ENCODE measurements at regions not wholly inside any gene's neighbourhood (a gene's known extent, or its start where the extent isn't known, plus 50 kb on each side); places are given as distances from the start of the nearest gene placed in this dataset.
"Not testable (repeated sequence)": the region's sequence is repeated elsewhere in the genome, so short reads cannot be mapped to it uniquely, and the experiment has no call there.

DNA sequence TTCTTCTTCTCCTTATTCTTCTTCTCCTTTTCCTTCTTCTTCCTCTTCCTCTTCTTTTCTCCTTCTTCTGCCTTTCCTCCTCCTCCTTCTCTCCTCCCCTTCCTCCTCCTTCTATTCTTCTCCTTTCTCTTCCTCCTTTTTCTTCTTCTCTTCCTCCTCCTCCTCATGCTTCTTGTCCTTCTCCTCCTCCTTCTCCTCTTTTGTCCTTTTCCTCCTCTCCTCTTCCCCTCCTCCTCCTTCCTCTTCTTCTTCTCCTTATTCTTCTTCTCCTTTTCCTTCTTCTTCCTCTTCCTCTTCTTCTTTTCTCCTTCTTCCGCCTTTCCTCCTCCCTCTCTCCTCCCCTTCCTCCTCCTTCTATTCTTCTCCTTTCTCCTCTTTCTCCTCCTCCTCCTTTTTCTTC, 1258.2 kb downstream of the TYW1 start:
- DNase-seq: not testable (repeated sequence)

DNA sequence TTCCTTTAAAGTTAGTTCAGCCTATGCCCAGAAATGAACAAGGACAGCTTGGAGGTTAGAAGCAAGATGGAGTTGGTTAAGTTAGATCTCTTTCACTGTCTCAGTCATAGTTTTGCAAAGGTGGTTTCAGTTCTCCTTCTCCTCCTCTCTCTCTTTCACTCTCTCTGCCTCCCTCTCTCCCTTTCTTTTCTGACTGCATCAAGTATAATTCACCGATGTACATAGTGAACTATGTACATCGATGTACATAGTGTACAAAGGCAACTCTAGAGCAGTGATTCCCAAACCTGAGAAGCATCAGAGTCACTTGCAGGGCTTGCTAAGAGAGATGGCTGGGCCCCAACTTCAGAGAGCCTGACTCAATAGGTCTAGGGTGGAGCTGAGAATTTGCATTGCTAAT, 1259.7 kb downstream of the TYW1 start:
- DNase-seq: no peak

- DNase-seq: no peak
Observed at GRCh38 chr7:68258609-68259008, 1262.0 kb downstream of the TYW1 start.

- DNase-seq: no peak
Observed at GRCh38 chr7:68265258-68265657, 1268.6 kb downstream of the TYW1 start.

GRCh38 chr7:68266004-68266579, 1269.5 kb downstream of the TYW1 start:
- no peak for DNase-seq

DNA sequence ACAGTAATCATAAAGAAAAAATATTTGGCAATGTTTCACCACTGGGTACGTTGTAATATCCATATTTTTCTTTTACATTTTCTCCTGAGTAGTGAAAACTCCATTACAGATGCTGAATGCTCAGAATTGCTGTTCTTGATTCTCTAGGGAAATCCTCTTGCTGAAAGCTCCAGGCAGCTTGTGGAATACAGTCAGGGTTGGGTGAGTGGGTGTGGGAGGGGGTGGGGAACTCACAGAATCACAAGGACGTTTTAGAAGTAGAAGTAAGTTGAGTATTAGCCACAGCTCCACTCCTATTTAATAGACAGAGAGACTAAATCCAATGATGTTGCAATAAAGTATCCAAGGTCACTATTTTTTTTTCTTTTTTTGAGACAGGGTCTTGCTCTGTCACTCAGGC, 1270.9 kb downstream of the TYW1 start:
- DNase-seq: no peak

DNA sequence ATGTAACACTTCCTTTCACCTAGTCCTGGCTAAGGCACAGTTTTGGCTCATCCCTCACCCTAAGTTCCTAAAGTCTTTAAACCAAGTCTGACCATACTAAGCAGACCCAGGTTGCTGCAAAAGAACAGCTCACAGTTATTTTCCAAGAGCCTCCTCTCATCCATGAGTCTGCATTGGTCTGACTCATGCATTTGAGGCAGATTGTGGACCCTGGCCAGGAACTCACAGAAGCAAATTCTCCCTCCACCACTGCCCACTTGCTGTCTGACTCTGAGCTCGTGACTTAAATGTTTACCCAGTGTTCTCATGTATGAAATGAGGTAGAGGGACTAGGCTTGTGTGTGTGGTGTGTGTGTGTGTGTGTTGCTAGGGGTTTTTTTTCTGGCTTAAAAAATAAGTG, 1272.8 kb downstream of the TYW1 start:
- no peak for DNase-seq

DNA sequence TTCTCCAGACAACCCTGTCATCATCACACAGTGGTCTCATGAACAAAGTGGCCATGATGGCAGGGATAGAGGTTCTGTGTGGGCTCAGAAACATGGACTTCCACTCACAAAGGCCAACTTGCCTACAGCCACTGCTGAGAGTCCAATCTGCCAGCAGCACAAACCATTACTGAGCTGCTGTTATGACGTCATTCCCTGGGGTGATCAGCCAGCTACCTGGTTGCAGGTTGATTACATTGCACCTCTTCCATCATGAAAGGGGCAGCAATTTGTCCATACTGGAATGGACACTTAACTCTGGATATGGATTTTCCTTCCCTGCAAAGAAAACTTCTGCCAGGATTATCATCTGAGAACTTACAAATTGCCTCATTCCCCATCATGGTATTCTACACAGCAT, 1275.9 kb downstream of the TYW1 start:
- no peak for DNase-seq

DNA sequence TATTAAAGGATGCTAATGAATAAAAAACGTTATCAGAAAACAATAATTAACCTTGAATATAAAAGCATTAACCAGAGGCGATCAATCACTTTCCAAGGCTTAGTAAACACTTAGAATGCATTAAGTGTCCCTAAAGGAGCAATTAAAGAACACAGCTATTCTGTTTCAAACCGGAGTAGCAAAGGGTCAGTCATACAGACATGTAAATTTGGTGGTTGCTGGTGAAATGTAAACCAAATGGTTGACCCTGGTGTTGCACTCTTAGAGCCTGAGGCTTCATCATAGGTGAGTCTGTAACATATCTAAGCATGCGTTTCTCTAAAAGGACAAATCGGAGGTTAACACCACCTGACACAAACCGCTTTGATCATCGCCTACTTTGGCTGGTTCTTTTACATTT, 1280.1 kb downstream of the TYW1 start:
- DNase-seq: no peak

DNA sequence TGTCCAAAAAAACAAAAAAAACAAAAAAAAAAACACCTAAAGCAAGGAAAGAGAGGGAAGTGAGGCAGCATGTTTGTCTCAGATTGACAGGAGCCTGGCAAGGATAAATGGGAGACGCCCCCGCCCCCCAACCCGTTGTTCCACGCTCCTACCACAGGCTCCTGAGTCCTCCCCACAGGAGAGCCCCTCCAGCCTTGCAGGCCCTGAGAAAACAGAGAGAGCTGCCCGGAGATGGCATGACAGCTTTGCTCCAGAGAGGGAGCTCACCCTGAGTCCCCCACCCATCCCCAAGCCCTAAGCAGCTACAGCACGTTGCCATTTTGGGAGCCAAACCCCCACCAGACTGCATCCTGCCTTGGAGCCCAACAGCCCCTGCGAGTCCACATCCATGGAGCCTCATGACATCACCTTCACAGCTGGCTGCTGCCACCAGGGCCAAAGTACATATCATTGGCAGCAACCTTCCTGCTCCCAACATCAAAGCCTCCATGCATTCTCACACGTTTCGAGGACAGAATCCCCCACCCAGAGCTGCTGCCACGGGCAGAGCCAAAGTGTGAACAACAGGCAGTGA, 1283.3 kb downstream of the TYW1 start:
- no peak for DNase-seq

- no peak for DNase-seq
Observed at GRCh38 chr7:68280931-68281330, 1284.3 kb downstream of the TYW1 start.

GRCh38 chr7:68288144-68288593, 1291.5 kb downstream of the TYW1 start:
- DNase-seq: no peak

GRCh38 chr7:68291710-68292109, 1295.1 kb downstream of the TYW1 start:
- no peak for DNase-seq

GRCh38 chr7:68295386-68295785, 1298.8 kb downstream of the TYW1 start:
- no peak for DNase-seq

DNA sequence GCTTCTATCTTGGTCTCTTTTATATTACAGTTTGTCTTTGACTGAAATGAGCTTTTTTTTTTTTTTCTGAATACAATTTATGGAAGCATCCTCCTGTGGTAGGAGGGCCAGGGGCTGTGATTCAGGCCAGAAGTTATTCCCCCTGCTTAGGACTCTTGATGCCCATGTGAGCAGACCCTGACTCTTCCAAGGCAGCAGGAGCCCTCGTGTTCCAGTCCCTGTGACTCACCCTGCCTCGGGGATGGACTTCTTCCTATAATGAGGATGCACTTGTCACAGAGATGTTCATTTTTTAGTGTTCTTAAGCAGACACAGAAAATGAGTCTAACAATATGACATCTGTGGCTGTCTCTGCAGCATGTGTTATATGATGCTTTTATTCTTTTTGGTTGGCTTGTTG, 1293.7 kb upstream of the AUTS2 start:
- DNase-seq: no peak

GRCh38 chr7:68306692-68307107, 1291.6 kb upstream of the AUTS2 start:
- DNase-seq: no peak

DNA sequence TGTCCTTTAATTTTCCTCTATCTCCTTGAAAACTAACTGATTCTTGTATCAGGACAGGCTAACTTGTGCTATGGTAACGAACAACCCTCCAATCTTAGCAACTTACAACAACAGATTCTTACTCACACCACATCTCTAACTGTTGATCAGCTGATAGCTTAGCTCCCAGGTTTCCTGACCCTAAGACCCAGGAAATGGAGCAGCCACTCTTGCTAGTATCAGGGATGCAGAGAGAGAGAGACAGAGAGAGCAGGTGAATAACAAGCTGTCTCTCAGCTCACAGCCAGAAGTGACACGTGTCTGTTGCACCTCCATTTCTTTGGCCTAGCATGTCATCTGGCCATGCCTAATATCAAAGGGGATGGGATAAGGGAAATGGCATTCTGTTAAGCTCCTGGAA, 1289.0 kb upstream of the AUTS2 start:
- no peak for DNase-seq

- no peak for DNase-seq
Observed at GRCh38 chr7:68309806-68310205, 1288.5 kb upstream of the AUTS2 start.

DNA sequence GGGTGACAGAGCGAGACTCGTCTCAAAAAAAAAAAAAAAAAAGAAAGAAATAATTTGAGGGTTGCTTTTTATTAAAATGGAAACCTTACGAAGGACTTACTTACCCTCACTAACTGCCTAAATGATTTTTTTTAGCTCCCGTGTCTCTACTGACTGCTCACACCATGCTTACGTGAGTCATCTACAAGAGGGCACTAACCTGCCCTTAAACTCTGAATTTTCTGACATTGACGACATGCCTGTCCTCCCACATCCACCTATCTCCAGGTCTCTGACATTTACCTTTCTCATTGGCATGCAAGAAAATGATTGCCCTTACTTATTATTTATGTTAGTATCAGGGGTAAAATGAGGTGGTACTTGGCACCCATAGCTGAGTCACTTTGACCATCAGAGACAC, 1286.3 kb upstream of the AUTS2 start:
- no peak for DNase-seq

- DNase-seq: no peak
Observed at GRCh38 chr7:68313806-68314205, 1284.5 kb upstream of the AUTS2 start.

DNA sequence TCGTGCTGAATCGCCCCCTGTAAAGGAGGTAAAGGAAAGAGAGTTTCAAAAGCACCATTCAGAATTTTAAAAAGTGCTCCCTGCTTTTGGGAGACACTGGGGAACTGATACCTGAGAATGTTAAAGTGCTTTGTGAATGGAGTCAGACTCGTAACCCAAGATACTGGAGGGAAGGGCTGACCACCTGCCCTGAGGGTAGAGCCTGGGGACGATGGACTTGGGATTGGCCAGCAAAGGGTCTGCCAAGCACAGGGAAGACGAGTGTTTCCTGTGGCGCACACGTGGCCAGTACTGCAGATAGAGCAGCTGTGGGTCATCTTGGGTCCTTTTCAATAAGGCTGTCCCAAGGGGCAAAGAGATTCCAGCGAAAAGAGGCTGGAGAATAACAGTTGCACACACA, 1284.1 kb upstream of the AUTS2 start:
- DNase-seq: no peak

DNA sequence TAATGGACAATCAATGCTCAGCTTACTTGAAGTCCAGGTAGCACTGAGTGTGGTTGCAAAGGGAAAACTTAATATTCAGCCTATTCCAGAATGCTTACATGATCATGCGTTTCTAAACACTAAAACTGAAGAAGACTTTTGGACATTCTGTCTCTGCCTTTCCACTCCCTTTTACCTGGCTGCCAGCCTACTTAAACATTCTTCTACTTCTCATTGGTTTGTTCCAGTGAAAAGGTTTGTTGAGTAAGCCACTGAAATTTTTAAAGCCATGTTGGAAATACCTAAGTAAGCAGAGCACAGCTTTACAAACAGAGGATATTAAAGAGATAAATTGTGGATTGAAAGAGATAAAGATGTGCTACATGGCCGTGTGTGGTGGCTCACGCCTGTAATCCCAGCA, 1280.8 kb upstream of the AUTS2 start:
- DNase-seq: no peak

- DNase-seq: no peak
Observed at GRCh38 chr7:68319061-68319460, 1279.2 kb upstream of the AUTS2 start.

DNA sequence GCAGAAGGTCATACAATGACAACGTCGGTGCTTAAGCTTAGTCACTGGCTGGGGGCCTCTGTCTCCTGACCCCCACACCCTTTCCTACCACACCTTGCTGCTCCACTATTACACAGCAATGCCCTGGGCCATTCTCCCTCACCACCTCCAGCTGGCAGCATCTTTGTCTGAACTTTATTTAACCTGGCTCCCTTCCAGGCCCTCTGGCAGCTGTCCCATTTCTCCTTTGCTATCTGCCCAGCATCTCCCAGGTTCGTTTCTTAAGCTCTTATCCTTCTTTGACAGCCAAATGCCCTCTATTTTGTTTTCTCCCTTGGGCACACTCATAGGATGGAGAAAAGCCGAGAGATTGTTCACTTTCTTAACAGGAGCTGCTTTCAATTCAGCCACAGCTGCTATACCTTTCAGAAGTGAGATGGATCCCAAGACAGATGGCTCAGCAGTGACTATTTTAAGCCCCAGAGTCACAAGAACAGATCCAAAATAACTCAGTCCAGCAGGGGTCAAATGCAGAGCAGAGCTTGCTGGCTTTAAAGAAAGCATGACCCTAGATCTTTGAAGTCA, 1277.1 kb upstream of the AUTS2 start:
- DNase-seq: no peak
